GM12865 (cell line): ENCODE measurements at regions not wholly inside any gene's neighbourhood (a gene's known extent, or its start where the extent isn't known, plus 50 kb on each side); places are given as distances from the start of the nearest gene placed in this dataset.
"Not testable (repeated sequence)": the region's sequence is repeated elsewhere in the genome, so short reads cannot be mapped to it uniquely, and the experiment has no call there.

Experiments used
- DNase-seq: peaks from one replicate; pipeline ENCODE4 v3.0.0; 2010; ENCODE audit warnings: low read depth
- H3K4me3 ChIP-seq: 2 replicates; pipeline ENCODE4 v1.5.1; 2011; ENCODE audit warnings: mild to moderate bottlenecking, low read depth, low read length, control low read depth
- CTCF ChIP-seq: IDR thresholded peaks from 2 replicates; pipeline ENCODE4 v1.5.1; 2011; ENCODE audit warnings: low read length, control low read depth, low read depth, inconsistent platforms; ENCODE audit not compliant: insufficient read depth; ENCODE audit errors: missing control alignments

GRCh38 chr3:151537726-151538125 lies 76.9 kb upstream of the IGSF10 start:
- no peak overlapping the region for H3K4me3 ChIP-seq
- no peak for DNase-seq
- no peak for TF ChIP-seq CTCF

- DNase-seq = no peak
- no peak for TF ChIP-seq CTCF
- H3K4me3 ChIP-seq = no peak overlapping the region
Observed at GRCh38 chr3:151526757-151527156, 65.9 kb upstream of the IGSF10 start.

GRCh38 chr3:151520105-151520504 lies 59.2 kb upstream of the IGSF10 start:
- no peak for DNase-seq
- TF ChIP-seq CTCF = no peak
- no peak overlapping the region for H3K4me3 ChIP-seq

- not testable (repeated sequence) for DNase-seq, H3K4me3 ChIP-seq
Observed at GRCh38 chr3:151511433-151511832, 50.6 kb upstream of the IGSF10 start.
